GM21515 (cell line): ENCODE measurements at regions not wholly inside any gene's neighbourhood (a gene's known extent, or its start where the extent isn't known, plus 50 kb on each side); places are given as distances from the start of the nearest gene placed in this dataset.
"Not testable (repeated sequence)": the region's sequence is repeated elsewhere in the genome, so short reads cannot be mapped to it uniquely, and the experiment has no call there.

ENCODE experiments used
- ATAC-seq: cut with Tn5 transposase; IDR thresholded peaks from one replicate; pipeline ENCODE4 v1.9.1; 2021; ENCODE audit not compliant: unreplicated experiment

DNA sequence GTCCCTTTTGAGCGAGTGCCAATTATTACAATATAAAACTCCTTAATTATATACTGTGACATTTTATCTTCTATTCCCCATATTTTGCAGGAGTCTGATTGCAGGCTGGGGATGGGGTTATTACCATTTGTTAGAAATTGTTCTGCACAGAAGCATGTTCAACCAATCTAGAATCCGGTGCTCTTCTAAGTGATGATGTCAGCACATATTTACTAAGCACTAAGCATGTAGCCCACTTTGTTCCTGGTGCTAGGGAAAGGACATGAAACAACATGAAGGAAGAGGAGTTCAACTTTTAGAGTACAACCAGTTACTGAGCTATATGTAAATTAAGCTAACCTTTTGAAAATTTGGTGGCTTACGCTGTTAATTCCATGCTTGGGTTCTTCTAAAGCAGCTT is 52.8 kb upstream of the IL1RAPL2 start:
- ATAC-seq: no peak

DNA sequence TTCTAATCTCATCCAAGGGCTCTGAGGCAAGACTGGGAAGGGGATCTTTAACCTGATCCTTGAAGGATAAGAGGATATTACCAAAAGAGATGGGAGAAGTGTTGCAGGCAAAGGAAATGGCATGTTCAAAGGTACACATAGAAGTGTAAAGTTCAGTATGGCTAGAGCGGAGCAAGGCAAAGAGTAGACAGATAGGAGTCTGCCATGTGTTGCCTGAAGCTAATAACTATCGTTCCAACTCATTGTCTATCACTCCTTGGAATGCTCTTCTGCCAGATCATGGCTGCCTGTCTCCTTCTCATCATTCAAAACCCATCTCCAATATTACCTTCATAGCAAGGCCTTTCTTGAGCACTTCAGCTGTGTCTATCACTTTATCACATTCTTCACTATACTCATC is 55.2 kb upstream of the IL1RAPL2 start:
- no peak for ATAC-seq

DNA sequence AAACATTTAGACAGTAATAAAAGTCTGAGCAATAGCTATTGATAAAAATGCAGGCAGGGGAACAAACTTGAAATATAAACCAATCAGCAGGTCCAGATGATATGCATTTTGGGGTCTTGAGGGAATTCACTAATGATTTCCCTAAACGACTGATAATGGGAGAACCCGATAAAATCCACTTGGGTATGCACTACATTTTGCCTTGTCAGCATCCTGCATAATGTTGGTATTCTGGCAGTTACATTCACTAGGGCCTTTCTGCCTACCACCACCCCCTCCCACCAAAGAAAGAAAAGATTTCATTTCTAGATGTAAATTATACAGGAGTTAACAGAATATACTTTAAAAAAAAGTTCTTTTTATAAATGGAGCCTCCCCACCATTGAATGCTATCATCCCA is 63.5 kb upstream of the IL1RAPL2 start:
- ATAC-seq: no peak

DNA sequence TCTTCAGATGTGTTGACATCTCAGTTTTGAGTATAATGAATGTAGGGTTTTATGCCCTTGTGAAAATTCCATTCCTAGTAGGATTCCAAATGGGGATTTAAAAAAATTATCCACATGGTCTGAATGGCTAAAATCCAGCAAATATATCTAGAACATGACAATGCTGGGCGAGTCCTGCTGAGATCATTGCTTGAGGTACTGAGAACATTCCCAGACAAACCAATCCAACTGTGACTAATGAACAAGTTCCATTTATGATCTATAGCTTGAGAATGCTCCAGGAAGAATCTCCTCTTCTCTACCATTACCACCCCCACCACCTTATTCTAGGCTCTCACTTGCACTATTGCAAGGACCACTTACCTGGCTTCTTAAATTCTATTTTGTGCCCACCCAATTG is 77.2 kb upstream of the IL1RAPL2 start:
- ATAC-seq: no peak

DNA sequence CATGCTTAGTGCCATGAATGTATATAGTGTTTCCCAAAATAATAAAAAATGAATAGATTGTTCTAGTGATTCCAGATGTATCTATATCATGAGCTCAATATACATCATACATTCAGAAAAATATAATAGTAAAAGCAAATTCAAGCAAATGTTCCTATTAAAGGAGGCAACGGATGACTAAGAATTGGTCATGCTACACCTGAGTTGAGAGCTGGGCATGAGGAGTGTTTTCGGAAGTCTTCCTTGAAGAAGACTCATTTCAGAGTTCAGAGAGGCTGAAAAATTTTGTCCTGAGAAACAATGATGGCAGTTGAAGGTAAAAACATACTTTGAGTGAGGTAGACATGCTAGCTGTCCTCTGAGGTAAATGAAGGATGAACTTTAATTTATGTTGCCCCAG is 79.3 kb upstream of the IL1RAPL2 start:
- no peak for ATAC-seq

DNA sequence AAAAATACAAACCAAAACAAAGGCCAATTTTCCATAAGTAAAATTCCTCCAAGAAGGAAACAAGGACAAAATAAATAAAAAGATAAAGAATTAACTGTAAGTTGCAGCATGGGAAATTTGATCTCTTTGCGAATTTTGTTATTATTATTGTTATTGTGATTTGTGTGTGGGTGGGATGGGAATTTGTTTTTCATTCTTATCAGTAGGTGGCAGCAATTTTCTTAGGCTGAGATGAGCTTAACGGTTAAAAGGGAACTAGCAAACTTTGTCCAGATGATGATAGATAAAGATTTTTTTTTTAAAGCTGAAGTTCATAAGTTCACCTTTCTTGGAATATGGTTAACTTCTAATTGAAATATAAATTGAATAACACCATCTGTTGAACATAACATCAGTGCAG is 83.2 kb upstream of the IL1RAPL2 start:
- ATAC-seq: no peak

DNA sequence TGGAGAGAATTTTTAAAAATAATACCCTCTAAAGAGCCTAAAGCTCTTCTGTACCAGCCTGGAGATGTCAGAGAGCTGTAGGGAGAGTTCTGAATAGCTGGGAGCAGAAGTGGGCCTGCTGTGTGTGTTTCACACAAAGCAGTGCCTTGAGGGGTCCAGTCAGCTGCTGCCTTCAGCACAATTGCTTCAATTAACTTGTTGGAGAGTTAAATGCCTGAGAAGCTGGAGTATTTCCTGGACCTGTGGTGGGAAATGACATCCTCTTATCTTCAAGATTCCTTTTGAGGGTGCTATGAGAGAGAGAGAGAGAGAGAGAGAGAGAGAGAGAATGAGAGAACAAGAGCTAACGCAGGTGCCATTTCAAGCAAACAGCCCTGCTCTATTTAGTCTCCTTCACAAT is 96.2 kb upstream of the IL1RAPL2 start:
- ATAC-seq: no peak

DNA sequence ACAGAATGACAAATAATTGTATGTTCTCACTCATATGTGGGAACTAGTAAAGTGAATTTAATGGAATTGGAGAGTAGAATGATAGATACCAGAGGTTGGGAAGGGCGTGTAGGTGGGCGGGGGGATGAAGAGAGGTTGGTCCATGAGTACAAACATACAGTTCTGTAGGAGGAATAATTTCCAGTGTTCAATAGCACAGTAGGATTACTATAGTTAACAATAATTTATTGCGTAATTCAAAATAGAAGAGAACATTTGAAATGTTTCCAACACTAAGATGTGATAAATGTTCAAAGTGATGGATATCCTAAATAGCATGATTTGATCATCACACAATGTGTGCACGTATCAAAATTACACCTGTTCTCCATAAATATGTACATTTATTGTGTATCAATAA is 106.2 kb upstream of the IL1RAPL2 start:
- no peak for ATAC-seq

DNA sequence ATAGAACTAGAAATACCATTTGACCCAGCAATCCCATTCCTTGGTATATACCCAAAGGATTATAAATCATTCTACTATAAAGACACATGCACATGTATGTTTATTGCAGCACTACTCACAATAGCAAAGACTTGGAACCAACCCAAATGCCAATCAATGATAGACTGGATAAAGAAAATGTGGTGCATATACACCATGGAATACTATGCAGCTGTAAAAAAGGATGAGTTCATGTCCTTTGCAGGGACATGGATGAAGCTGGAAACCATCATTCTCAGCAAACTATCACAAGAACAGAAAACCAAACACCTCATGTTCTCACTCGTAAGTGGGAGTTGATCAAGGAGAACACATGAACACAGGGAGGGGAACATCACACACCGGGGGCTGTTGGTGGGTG is 108.9 kb upstream of the IL1RAPL2 start:
- ATAC-seq: not testable (repeated sequence)

DNA sequence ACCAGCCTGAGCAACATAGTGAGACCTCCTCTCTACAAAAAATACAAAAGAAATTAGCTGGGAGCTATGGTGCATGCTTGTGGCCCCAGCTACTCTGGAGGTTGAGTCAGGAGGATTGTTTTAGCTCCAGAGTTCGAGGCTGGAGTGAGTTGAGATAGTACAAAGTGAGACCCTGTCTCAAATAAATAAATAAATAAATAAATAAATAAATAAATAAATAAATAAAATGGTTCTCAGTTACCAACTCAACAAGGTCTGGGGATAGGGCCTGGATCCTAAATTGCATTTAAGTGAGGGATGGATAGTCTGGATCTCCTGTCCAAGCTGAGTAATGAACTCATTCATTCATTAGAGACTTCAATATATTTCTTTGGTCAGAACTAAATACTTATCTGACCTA is 115.7 kb upstream of the IL1RAPL2 start:
- no peak for ATAC-seq

DNA sequence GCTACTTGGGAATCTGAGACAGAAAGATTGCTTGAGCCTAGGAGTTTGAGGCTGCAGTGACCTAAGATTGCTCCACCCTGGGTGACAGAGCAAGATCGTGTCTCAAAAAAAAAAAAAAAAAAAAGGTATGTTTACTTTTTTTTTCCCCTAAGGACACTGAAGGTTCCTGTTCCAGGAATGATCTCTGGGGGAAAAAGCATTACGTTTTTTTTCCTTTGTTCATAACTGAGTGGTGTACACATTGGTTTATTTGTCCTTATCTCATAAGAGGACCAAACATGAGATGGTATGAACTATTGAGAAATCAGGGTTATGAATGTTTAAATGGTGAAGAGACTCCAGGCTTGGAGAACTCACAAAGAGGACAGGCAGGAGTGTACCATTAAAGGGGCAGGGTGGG is 120.4 kb upstream of the IL1RAPL2 start:
- no peak for ATAC-seq

DNA sequence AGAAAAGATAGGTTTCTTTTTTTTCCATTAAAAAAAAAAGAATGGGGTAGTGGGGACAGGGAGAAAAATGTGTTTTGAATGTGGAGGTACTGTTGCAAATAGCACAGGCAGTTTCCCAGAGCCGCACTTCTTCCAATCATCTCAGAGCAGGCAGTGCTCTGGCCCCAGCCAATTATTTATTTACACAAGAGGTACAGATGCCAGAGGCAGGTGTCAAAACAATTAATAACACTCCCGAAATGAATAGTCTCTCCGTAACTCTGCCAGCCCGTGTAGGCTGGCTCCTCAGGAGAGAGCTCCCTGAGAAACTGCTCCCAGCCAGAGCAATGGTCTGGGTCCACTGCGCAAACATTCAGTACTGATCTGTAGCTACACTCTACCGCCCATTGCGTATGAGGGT is 130.8 kb upstream of the IL1RAPL2 start:
- ATAC-seq: no peak

DNA sequence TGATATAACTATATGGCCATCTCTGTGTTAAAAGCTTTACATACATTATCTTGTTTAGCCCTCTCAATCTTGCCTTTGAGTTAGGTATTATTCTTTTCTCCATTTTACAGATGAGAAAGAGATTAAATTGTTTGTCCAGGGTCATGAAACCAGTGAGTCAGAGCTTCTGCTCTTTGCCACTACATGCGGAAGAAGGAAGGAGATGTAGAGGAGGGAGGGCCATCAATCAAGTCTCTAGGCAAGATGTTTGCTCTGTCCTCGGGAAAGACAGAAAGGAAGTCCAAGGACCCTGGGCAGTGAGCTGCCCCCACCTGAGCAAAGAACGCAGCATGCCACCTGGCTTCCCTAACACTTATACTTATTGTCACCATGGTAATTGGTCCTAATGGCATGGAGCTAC is 133.7 kb upstream of the IL1RAPL2 start:
- ATAC-seq: no peak

DNA sequence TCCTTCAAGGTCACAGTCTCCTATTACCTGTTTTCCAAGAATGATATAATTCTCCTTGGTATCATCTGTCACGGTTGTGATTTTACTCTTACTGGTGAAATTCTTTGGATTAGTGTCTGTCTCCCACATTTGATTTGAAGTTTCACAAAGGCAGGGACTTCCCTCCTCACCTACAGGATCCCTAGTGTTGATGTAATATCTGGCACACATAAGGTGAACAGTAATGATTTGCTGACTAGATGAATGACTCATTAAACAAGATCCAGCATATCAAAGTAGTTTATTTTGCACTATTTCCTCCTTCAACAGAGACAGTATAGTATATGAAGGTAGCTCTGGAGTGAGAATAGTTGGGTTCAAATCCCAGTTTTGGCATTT is 135.3 kb upstream of the IL1RAPL2 start:
- ATAC-seq: no peak

DNA sequence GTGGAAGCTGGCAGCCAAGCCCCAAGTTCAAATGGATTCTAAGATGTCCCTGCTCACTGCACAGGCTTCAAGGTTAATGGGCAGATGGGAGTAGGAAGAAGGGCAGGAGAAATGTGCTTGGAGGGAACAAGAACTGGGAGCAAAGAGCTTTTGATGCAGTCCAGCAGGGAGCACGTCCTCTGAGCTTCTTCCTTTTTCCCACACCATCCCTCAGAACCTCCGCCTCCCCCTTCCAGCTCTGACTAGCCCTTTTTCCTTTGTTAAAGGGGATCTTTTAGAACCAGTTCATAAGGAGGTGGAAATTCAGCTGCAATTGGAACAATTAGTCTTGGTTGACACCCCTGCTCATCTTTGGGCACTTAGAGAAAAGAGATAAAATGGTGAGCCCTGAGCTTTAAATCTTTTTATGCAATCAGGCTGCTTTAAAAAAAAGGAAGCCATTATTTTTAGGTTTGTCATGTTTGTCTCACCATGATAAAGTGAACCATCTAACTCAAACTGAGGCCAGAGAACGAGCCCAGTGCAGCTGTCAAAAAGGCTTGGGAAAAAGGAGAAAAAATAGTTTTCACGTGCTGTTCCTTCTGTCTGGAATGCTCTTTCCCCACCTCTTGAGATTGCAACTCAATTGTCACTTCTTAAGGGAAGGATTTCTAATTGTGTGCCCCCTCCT is 135.8 kb upstream of the IL1RAPL2 start:
- no peak for ATAC-seq

DNA sequence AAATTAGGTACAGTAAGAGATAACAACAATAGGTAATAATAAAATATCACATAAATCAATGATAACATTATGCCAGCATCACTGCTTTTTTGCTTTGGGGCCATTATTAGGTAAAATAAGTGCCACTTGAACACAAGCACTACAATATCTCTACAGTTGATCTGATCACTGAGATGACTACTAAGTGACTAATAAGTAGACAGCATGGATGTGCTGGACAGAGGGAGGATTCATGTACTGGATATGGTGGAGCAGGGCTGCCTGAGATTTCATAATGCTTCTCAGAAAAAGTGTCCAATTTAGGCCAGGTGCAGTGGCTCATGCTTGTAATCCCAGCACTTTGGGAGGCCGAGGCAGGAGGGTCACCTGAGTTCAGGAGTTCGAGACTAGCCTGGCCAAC is 137.8 kb upstream of the IL1RAPL2 start:
- no peak for ATAC-seq

DNA sequence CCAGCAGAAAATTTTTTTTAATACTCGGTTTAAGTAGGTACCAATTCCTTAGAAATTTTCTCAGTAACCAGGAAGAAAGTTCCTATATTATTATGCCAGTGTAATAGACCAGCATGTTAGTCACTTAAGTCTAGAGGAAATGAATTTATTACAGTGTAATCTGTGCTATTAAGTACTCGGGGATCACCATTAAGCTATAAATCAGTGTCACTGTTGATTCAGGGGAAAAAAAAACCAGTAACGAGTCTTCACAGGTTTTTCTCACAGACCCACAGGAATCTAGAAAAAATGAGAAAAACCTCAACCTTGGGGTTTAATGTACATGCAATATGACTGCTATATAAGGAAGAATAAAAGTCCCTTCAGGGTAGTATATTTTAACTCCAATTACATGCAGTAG is 138.3 kb upstream of the IL1RAPL2 start:
- no peak for ATAC-seq

DNA sequence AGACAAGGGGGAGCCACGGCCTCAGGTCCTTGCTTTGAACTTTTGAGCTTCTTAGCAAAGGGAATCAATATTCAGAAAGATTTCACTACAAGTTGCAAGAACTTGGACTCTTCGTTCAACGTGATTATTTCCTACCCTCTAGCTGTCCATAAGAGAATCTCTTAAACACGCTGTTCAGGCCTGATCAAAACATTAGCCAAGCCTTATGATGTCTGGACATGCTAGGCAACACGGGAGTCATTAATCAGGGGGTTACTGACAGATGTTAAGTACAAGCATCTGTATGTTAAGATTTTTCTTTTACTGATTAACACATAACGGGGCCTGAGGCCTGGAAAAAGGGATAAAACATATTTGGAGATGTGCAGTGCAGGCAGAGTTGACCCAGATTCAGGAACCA is 138.9 kb upstream of the IL1RAPL2 start:
- ATAC-seq: no peak

DNA sequence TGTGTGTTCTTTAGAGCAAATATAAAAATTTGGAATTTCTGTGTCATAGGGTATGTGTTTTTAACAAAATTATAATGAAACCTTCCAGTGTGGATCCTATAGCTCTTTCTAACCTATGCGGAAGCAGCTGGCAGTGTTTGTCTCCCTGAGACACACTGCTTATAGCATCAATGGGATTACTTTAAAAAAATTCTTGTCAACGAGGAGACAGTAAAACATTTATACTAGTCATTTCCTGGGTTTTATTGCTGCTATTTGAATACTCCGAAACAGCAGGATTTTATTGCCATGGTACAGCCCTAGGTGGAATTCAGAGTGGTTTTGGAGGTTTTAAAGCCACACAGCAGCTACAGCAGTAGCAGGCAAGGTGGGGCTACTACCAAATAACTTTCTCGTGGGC is 145.1 kb upstream of the IL1RAPL2 start:
- no peak for ATAC-seq

DNA sequence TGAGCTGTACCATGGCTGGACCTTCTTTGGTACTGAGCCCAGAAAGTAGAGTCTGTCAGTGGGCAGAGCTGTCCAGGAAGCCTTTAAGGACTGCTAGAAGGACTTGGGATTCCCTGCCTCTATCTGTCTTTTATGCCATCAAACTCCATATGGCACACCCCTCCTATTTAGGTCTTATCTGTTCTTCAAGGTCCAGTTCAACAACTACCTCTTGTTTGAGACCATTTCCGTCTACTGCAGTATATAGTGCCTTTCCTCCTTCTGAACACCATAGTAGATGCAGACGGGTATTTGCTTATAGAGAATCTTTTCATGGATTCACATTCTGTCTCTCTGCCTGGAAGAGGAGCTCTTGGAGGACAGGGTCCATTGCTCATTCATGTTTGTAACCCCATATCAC is 146.1 kb upstream of the IL1RAPL2 start:
- no peak for ATAC-seq

DNA sequence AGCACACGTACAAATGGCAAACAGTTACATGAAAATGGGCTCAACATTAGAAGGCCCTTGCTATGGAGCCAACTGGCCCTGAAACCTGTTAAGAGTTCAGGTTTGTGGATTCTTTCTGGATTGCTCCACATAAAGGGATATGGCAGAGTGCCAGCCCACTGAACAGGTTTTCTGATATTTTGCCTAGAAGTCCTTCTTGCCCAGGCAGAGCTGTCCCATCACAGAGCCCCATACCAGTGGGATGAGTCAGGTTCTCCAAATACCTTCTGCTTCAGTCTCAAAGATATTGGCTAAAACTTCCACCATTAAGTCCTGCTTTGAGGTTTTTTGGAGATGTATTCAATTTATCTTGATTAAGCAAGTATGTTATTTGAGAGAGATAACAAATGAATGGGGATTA is 146.8 kb upstream of the IL1RAPL2 start:
- no peak for ATAC-seq

DNA sequence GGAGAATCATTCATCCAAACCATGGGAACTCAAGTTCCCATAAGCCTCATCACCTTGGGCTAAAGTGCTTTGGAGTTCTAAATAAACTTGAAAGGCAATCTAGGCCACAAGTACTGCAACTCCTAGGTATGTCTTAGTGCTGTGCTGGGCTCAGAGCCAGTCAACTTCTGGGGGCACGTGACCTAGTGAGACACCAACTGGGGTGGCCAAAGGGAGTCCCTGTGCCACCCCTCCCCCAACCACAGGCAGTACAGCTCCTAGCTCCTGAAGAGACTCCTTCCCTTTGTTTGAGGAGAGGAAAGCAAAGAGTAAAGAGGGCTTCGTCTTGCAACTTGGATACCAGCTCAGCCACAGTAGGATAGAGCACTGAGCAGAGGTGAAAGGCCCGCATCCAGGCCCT is 154.2 kb upstream of the IL1RAPL2 start:
- ATAC-seq: no peak

DNA sequence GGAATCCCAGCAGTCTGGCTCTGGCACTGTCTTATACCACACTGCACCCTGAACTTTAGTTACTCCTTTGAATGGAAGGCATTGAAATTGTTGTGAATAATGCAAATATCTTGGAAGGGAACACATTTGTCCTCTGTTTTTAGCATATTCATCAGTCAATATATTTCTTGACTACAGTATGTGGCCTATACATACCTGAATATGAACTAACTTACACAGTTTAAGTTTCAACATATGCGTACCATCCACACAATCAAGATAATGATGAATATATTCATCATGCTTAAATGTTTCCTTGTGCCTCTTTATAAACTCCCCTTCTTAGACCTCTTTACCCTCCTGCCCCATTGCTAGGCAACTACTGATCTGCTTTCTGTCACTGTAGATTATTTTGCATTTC is 145.7 kb upstream of the ESX1 start:
- no peak for ATAC-seq

DNA sequence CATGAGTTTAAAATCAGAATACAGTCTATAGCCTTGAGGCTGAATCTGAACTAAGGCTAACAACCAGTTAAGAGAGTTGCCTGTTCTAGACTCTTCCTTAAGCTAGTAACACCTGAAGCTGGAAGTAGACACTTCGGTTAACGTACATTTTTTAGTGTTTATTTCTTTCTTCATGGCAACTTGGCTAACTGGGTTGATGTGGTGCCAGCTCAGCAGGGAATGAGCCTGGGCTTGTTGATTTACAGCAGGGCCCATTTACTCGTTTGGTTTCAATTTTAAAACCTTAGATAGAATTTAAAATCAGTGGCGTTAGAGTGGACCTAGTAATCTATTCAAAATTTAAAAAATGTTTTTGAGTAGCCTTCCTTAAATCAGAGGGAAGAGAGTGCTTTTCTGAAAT is 137.6 kb upstream of the ESX1 start:
- ATAC-seq: no peak
